Stimulated activated CD4-positive, alpha-beta T cell treated with anti-CD3 and anti-CD28 coated beads, TNF-alpha, amount 100 ng/mL, for 24 hours (primary cell): ENCODE measurements at regions not wholly inside any gene's neighbourhood (a gene's known extent, or its start where the extent isn't known, plus 50 kb on each side); places are given as distances from the start of the nearest gene placed in this dataset.

ENCODE experiments used
- DNase-seq, 3 experiments: peaks; one replicate each; pipeline ENCODE4 v3.0.0-alpha.2; 2020; ENCODE audit warnings: low read depth in 3 of 3

DNA sequence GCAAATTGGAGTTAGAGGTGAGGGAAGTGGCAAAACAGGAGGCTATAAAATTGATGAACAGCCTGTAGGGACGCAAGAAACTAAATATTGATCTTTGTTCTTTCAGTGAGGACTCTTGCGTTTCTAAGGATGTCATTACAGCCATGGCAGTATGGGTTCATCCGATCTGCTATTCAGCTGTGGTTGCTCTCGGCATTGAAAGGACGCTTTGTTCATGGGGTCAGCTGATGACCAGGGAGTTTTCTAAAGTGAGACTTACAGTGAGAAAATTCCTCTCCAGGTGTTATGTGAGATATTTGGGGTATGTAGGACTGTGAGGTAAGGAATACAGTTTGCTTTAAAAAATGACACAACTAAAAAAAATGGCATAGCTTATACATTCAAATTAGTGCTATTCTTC lies 52.7 kb upstream of the PELI1 start:
- no peak for DNase-seq

DNA sequence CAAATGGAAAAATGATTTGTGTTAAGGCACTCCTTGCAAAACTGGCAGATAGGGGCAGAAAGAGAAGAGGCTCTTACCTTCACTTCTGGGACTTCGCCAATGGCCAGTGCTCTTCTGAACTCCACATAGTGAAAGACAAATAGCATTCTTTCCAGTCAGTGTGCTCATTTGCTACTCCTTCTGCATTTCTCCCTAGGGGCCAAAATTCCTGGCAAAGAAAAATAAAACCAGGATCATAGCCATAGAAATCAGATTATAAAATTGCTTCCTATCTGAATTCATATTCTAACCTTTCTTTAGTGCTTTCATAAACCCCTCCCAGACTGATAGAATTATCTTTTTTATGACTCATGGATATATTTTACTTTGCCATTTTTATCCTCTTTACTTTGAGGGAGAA lies 56.9 kb upstream of the PELI1 start:
- no peak for DNase-seq

GRCh38 chr2:64202206-64202845 lies 58.1 kb upstream of the PELI1 start:
- DNase-seq = no peak

DNA sequence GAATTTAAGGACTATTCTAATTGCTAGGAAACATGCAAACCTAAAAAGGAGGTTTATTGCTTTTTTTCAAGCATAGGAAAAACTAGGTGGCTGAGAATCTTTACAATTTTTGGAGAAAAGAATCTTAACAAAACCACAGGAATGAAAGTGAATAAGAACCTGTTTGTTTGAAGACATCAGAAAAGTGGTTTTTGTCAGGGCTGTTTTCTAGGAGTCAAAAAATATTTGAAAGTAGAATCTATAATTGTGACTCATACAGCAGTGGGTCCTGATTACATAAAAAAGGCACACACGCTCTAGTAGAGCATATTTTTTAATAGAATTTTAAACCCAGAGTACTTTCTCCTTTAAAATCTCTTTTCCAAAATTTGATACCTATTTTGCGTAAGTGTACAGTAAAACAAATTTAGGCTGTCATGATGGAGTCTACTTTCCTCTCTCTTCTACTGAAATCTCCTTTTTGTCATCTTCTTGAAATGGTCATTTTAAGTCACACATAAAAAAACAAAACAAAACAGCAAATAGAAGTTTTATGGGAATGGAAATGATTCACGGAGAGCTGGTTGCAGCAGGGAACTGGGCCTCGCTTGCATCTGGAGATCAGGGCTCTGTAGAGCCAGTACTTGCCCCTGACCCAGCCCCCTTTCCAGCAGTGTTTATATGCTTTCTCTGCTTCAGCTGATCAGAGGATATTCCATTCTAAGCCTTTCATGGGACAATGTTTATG lies 59.1 kb upstream of the PELI1 start:
- DNase-seq = no peak

GRCh38 chr2:64203858-64204632 lies 59.8 kb upstream of the PELI1 start:
- DNase-seq = peak in 2 of 3 experiments; percentile 25 to 44

DNA sequence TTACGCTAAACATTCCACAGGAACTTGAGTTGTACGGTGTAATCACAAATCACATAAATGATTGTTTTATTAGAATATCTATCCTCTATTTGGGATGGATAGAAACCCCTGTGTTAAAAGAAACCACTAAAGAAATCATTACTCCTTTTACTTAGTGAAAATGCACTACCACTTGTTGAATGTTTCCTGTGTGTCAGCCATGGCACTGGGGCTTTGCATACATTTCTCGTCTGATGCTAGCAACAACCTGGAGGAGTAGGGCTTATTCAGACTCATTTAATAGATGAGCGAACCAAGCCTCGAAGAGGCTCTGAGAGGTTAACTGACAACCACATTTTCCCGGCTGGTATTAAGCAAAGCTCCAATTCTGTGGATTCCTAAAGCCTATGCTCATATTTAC lies 60.5 kb upstream of the PELI1 start:
- no peak for DNase-seq

DNA sequence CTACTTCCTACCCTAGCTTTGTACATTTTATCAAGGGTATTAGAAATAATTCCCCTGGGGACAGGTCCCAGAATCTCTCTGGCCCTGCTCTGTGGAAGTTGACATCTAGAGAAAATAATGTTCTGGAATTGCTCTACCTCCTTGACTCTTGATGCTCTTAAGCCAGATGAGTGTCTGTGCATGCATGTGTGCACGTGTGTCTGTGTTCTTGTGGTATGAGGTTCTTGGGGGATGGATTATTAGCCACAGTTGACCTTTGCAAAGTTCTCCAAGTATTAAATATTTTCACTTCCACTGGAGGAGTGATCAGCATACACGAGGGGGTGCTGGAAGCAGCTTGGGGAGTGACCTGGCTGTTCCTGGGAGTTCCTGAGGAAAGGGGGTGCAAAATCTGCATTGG lies 61.2 kb upstream of the PELI1 start:
- DNase-seq = no peak

- no peak for DNase-seq
Observed at GRCh38 chr2:64207573-64207972, 63.4 kb upstream of the PELI1 start.

- DNase-seq = no peak
Observed at GRCh38 chr2:64210816-64211215, 66.6 kb upstream of the PELI1 start.

DNA sequence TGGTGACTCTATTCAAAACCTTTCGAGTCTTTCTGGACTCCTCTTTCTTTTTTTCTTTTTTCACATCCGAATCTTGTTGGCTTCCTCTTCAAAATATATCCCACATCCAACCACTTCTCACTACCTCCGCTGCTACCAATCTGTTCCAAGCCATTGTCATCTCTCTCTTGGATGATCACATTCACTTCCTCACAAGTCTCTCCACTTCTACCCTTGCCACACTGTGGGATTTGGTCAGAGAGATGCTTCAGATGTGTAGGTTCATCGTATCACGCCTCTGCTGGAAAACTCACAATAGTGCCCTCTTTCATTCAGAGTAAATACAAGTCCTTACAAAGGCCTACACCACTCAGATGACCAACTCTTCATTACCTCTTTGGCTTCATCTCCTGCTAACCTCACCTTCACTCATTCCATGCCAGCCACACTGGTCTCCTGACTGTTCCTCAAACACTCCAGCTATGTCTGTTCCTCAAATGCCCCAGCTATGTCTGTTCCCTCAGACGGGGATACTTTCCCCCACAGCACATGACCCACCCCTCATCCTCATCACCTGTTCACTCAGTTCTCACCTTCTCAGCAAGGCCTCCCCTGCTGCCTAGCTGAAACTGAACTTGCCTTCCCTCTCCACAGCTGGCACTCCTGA lies 67.2 kb upstream of the PELI1 start:
- no peak for DNase-seq

GRCh38 chr2:64212346-64212745 lies 68.1 kb upstream of the PELI1 start:
- no peak for DNase-seq

DNA sequence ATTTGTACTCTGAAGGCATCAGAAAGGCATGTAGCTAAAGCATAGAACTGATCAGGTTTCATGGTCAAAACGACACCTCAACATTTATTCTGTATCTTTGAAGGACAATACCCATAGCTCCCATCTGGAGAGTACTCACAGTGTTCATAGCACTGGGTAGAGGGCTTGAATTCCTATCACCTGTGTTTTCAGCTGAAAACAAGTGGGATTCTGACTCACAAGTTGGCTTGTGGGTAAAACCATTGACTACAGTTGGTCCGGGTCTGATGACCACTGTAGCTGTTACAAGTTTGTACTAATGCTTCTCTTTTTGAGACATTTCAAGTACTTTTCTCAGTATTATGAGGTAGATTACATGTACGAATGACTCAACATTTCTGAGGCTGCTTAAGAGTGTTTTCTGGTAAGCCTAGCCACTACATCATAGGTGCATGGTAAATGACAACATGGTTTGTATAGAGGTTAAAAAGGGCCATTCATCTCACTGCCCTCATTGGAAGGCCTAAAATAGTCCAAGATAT lies 68.6 kb upstream of the PELI1 start:
- DNase-seq = peak in 2 of 3 experiments; percentile 16 to 28

DNA sequence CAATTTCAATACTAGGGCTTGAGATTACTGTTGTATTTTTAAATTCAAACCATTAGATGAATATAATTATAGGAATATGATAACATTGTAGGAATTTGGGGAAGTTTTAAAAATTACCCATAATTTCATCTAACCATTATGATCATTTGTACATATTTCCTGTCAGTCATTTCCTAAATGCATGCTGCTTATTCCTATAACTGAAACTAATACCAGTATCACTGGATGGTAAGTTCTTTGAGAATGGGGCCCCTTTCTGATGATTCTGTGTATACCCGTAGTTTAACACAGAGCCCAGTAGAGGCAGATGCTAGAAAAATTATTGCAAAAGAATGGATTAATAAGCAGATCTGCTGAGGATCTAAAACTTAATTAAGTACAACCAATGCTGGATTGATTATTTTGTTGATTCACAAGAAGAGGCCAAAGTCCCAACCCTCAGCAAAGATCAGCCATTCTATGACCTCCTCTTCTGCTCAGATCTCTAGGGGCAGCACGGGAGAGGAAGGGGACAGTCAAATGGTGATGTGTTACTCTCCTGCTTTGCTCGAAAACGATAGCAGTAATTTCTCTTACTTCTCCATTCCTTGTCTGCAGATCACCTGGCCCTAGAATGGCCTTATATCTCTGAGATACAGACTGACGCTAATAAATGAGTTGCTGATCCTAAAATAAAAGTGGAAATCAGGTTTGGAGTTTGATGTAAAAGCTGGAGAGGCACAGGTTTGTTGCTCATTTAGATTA lies 69.5 kb upstream of the PELI1 start:
- DNase-seq = no peak

DNA sequence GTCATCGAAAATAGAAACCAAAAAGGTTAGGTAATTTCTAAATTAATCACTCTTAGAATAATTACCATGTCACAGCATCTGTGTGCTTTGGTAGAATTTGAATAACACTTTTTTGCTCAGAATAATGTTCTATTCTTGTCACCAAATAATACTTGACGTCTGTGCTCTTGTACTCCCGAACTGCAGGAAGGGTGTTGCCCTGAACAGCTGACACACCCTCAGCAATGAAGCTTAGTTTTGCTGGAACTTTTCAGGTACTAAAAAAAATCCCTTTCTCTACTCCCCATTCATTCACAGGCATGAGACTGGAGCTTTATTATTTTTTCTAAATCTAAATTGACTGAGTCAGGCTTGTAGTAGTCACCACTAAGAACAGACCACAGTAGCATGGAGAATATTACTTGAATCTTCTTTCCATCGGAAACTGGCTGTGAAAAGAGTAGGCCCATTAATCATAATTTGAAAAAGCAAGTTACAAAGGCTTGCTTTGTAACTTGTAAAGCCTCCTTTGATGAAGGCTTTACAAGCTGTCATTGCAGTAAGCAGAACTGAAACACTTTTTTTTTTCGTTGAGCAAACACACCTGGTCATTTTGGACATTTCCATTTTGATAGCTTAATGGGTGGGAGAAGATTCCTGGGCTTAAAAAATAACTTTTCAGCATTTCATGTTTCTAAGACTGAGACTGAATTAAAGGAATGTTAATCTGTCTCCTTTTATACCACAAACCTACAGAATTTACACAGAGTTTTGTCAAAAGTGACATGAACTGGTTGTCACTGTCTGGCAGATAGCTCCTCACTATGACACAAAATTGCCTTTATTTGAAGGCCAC lies 70.3 kb upstream of the PELI1 start:
- peak in 1 of 3 experiments; percentile 19 for DNase-seq

- DNase-seq = no peak
Observed at GRCh38 chr2:64217198-64217869, 73.1 kb upstream of the PELI1 start.

- no peak for DNase-seq
Observed at GRCh38 chr2:64218137-64218802, 74.0 kb upstream of the PELI1 start.

- DNase-seq = no peak
Observed at GRCh38 chr2:64219149-64219548, 74.9 kb upstream of the PELI1 start.

DNA sequence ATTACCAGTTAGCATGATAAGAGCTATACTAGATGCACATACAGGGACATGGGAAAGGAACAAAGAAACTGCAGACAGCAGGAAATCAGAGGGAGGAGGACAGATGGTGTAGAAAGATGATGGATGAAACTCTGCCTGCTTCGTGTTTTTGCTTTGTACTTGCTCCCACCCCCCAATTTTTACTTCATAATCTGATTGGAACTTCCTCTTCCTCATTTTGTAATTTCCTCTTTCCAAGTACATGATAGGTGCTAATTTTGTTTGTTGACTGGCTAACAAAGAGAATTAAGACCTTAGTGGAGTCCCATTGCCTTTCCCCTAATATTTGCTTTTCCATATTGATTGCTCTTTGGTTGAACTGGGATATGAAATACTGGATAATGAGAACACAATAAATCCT lies 76.0 kb upstream of the PELI1 start:
- DNase-seq = no peak

- no peak for DNase-seq
Observed at GRCh38 chr2:64220894-64221617, 76.8 kb upstream of the PELI1 start.
